ENCODE measurements at regions not wholly inside any gene's neighbourhood (a gene's known extent, or its start where the extent isn't known, plus 50 kb on each side); places are given as distances from the start of the nearest gene placed in this dataset.
A peak's percentile ranks its signal among the peaks of the same experiment; 100 is the strongest.

GRCh38 chr3:72567474-72567873, 280.8 kb downstream of the SHQ1 start:
- ATAC-seq (no peak), DNase-seq (no peak)
- Mint-ChIP-seq H3K4me1 (ENCODE audit: low read depth) (no peaks in the 10 kb centered on the region), H3K4me3 (no peak overlapping the region), H3K27me3 (ENCODE audit: low read depth) (no peaks in the 10 kb centered on the region), H3K9me3 (no peaks in the 10 kb centered on the region), H3K36me3 (ENCODE audit: insufficient read depth) (no peaks in the 10 kb centered on the region)

- H3K9me3 Mint-ChIP-seq = peaks cover 5% of the 10 kb centered on the region
- no peak for DNase-seq
- no peak overlapping the region for H3K4me3 Mint-ChIP-seq
- no peaks in the 10 kb centered on the region for H3K4me1 Mint-ChIP-seq (ENCODE audit: low read depth)
- no peaks in the 10 kb centered on the region for H3K36me3 Mint-ChIP-seq (ENCODE audit: insufficient read depth)
- no peaks in the 10 kb centered on the region for H3K27me3 Mint-ChIP-seq (ENCODE audit: low read depth)
- no peak for ATAC-seq
These were observed 282.7 kb downstream of the SHQ1 start for GRCh38 chr3:72565593-72565992.

- Mint-ChIP-seq H3K4me3 (no peak overlapping the region), H3K36me3 (ENCODE audit: insufficient read depth) (no peaks in the 10 kb centered on the region), H3K9me3 (peaks cover 5% of the 10 kb centered on the region), H3K4me1 (ENCODE audit: low read depth) (no peaks in the 10 kb centered on the region), H3K27me3 (ENCODE audit: low read depth) (no peaks in the 10 kb centered on the region)
- ATAC-seq (no peak), DNase-seq (no peak)
These were observed 284.4 kb downstream of the SHQ1 start for GRCh38 chr3:72563690-72564370.

- Mint-ChIP-seq H3K36me3 (ENCODE audit: insufficient read depth) (peaks cover 1% of the 10 kb centered on the region), H3K4me3 (no peak overlapping the region), H3K9me3 (peaks cover 14% of the 10 kb centered on the region), H3K27me3 (ENCODE audit: low read depth) (no peaks in the 10 kb centered on the region), H3K4me1 (ENCODE audit: low read depth) (no peaks in the 10 kb centered on the region)
- DNase-seq (no peak), ATAC-seq (no peak)
These were observed 287.2 kb downstream of the SHQ1 start for GRCh38 chr3:72560846-72561675.

- DNase-seq = no peak
- no peak for ATAC-seq
- Mint-ChIP-seq H3K36me3 (ENCODE audit: insufficient read depth) (peaks cover 1% of the 10 kb centered on the region), H3K4me1 (ENCODE audit: low read depth) (no peaks in the 10 kb centered on the region), H3K4me3 (no peak overlapping the region), H3K27me3 (ENCODE audit: low read depth) (no peaks in the 10 kb centered on the region), H3K9me3 (peaks cover 14% of the 10 kb centered on the region)
These were observed 288.9 kb downstream of the SHQ1 start for GRCh38 chr3:72559385-72559784.

GRCh38 chr3:72558001-72558400, 290.2 kb downstream of the SHQ1 start:
- Mint-ChIP-seq H3K36me3 (ENCODE audit: insufficient read depth) (peaks cover 1% of the 10 kb centered on the region), H3K27me3 (ENCODE audit: low read depth) (no peaks in the 10 kb centered on the region), H3K4me3 (no peak overlapping the region), H3K9me3 (peaks cover 14% of the 10 kb centered on the region), H3K4me1 (ENCODE audit: low read depth) (no peaks in the 10 kb centered on the region)
- DNase-seq (no peak), ATAC-seq (no peak)

GRCh38 chr3:72555714-72556113, 292.5 kb downstream of the SHQ1 start:
- ATAC-seq (no peak), DNase-seq (no peak)
- no peaks in the 10 kb centered on the region for H3K4me1 Mint-ChIP-seq (ENCODE audit: low read depth)
- no peak overlapping the region for H3K4me3 Mint-ChIP-seq
- H3K36me3 Mint-ChIP-seq (ENCODE audit: insufficient read depth) = peaks cover 1% of the 10 kb centered on the region
- H3K9me3 Mint-ChIP-seq = peaks cover 10% of the 10 kb centered on the region
- H3K27me3 Mint-ChIP-seq (ENCODE audit: low read depth) = no peaks in the 10 kb centered on the region

GRCh38 chr3:72554689-72555088, 293.6 kb downstream of the SHQ1 start:
- no peak overlapping the region for H3K4me3 Mint-ChIP-seq
- peaks cover 6% of the 10 kb centered on the region for H3K4me1 Mint-ChIP-seq (ENCODE audit: low read depth)
- DNase-seq (no peak), ATAC-seq (no peak)
- H3K27me3 Mint-ChIP-seq (ENCODE audit: low read depth) = no peaks in the 10 kb centered on the region
- peaks cover 10% of the 10 kb centered on the region for H3K9me3 Mint-ChIP-seq
- peaks cover 1% of the 10 kb centered on the region for H3K36me3 Mint-ChIP-seq (ENCODE audit: insufficient read depth)

GRCh38 chr3:72553298-72553697, 294.9 kb downstream of the SHQ1 start:
- DNase-seq (no peak), ATAC-seq (no peak)
- Mint-ChIP-seq H3K9me3 (peaks cover 10% of the 10 kb centered on the region), H3K36me3 (ENCODE audit: insufficient read depth) (peaks cover 1% of the 10 kb centered on the region), H3K27me3 (ENCODE audit: low read depth) (no peaks in the 10 kb centered on the region), H3K4me3 (no peak overlapping the region), H3K4me1 (ENCODE audit: low read depth) (peaks cover 13% of the 10 kb centered on the region)

GRCh38 chr3:72550582-72551262, 297.5 kb downstream of the SHQ1 start:
- Mint-ChIP-seq H3K4me1 (ENCODE audit: low read depth) (peaks cover 13% of the 10 kb centered on the region), H3K4me3 (no peak overlapping the region), H3K27me3 (ENCODE audit: low read depth) (no peaks in the 10 kb centered on the region), H3K36me3 (ENCODE audit: insufficient read depth) (no peaks in the 10 kb centered on the region), H3K9me3 (no peaks in the 10 kb centered on the region)
- DNase-seq (no peak), ATAC-seq (no peak)

GRCh38 chr3:72549761-72550581, 298.3 kb downstream of the SHQ1 start:
- H3K9me3 Mint-ChIP-seq = no peaks in the 10 kb centered on the region
- no peak for DNase-seq

GRCh38 chr3:72548981-72549380, 299.3 kb downstream of the SHQ1 start:
- ATAC-seq = no peak
- peak overlapping the region; percentile 9 for H3K4me3 Mint-ChIP-seq
- H3K27me3 Mint-ChIP-seq (ENCODE audit: low read depth) = no peaks in the 10 kb centered on the region
- peaks cover 13% of the 10 kb centered on the region for H3K4me1 Mint-ChIP-seq (ENCODE audit: low read depth)
- no peaks in the 10 kb centered on the region for H3K36me3 Mint-ChIP-seq (ENCODE audit: insufficient read depth)
- no peaks in the 10 kb centered on the region for H3K9me3 Mint-ChIP-seq
- DNase-seq = no peak

More at GRCh38 chr3:72549761-72550581, 298.3 kb downstream of the SHQ1 start:
- no peaks in the 10 kb centered on the region for H3K36me3 Mint-ChIP-seq (ENCODE audit: insufficient read depth)
- peak; percentile 27 to 41 for ATAC-seq
- H3K4me1 Mint-ChIP-seq (ENCODE audit: low read depth) = peaks cover 13% of the 10 kb centered on the region
- no peaks in the 10 kb centered on the region for H3K27me3 Mint-ChIP-seq (ENCODE audit: low read depth)
- peak overlapping the region; percentile 64 for H3K4me3 Mint-ChIP-seq

- no peak overlapping the region for H3K4me3 Mint-ChIP-seq
- no peak for ATAC-seq
- peaks cover 13% of the 10 kb centered on the region for H3K4me1 Mint-ChIP-seq (ENCODE audit: low read depth)
These were observed 299.8 kb downstream of the SHQ1 start for GRCh38 chr3:72548461-72548860.

GRCh38 chr3:72547183-72547582, 301.1 kb downstream of the SHQ1 start:
- ATAC-seq (no peak), DNase-seq (no peak)
- Mint-ChIP-seq H3K27me3 (ENCODE audit: low read depth) (no peaks in the 10 kb centered on the region), H3K4me1 (ENCODE audit: low read depth) (peaks cover 13% of the 10 kb centered on the region), H3K36me3 (ENCODE audit: insufficient read depth) (no peaks in the 10 kb centered on the region), H3K9me3 (no peaks in the 10 kb centered on the region), H3K4me3 (no peak overlapping the region)

More at GRCh38 chr3:72548461-72548860, 299.8 kb downstream of the SHQ1 start:
- DNase-seq = no peak
- H3K36me3 Mint-ChIP-seq (ENCODE audit: insufficient read depth) = no peaks in the 10 kb centered on the region
- H3K9me3 Mint-ChIP-seq = no peaks in the 10 kb centered on the region
- no peaks in the 10 kb centered on the region for H3K27me3 Mint-ChIP-seq (ENCODE audit: low read depth)

Measured in activated T-cell treated with anti-CD3 and anti-CD28 coated beads, Interleukin-2, amount 50 U/mL, for 4 hours (primary cell).